Esophagus squamous epithelium (tissue), 5 donors: ENCODE measurements at regions not wholly inside any gene's neighbourhood (a gene's known extent, or its start where the extent isn't known, plus 50 kb on each side); places are given as distances from the start of the nearest gene placed in this dataset.
A peak's percentile ranks its signal among the peaks of the same experiment; 100 is the strongest.

Experiments
- DNase-seq: peaks from one replicate; lab custom pipeline; 2025; lab: John Stamatoyannopoulos, UW
- H3K27ac ChIP-seq, 4 donors: fragments of 200-600 bp; sonication (generic); one replicate each; pipeline ENCODE4 v1.5.1; 2016 to 2019; ENCODE audit warnings: mild to moderate bottlenecking in 1 of 4
- H3K27me3 ChIP-seq, 4 donors: fragments of 200-600 bp; sonication (generic); 1 replicate in 3 of 4; 2 replicates in 1 of 4; pipeline versions ENCODE4 v1.5.1 to v1.6.0; 2017 to 2021; ENCODE audit warnings: antibody characterized with exemption in 1 of 4
- H3K36me3 ChIP-seq, 3 donors: fragments of 200-600 bp; sonication (generic); one replicate each; pipeline ENCODE4 v1.5.1; 2016 to 2019
- H3K4me1 ChIP-seq, 3 donors: fragments of 200-600 bp; sonication (generic); one replicate each; pipeline ENCODE4 v1.5.1; 2017 to 2019
- H3K4me3 ChIP-seq, 4 donors: fragments of 200-600 bp; sonication (generic); 1 replicate in 3 of 4; 2 replicates in 1 of 4; pipeline ENCODE4 v1.5.1; 2016 to 2019; ENCODE audit warnings: mild to moderate bottlenecking in 2 of 4, moderate library complexity in 1 of 4
- H3K9me3 ChIP-seq, 3 donors: fragments of 200-600 bp; sonication (generic); one replicate each; pipeline ENCODE4 v1.5.1; 2016 to 2019
- CTCF ChIP-seq, 6 experiments: fragments of 450-650 bp in 4 of 6; fragments of 200-600 bp in 2 of 6; sonication (generic) in 2 of 6; IDR thresholded peaks; one replicate each; pipeline ENCODE4 v1.5.1; 2016 to 2019; ENCODE audit warnings: antibody characterized with exemption in 6 of 6, mild to moderate bottlenecking in 4 of 6, moderate library complexity in 4 of 6
- POLR2A ChIP-seq, 4 donors: fragments of 450-650 bp; IDR thresholded peaks; one replicate each; pipeline ENCODE4 v1.6.1; 2017; ENCODE audit warnings: antibody characterized with exemption in 4 of 4, mild to moderate bottlenecking in 4 of 4, moderate library complexity in 3 of 4
- WGBS, 2 donors: methylation state at CpG; one replicate each; pipeline ENCODE4 v1.1.5; 2018; 5-methylcytosine and 5-hydroxymethylcytosine counted together
- intact Hi-C: fragments of 100-400 bp; cut with DNase I; formaldehyde crosslinking; loops from one replicate; pipeline ENCODE4 v1.15.0; 2022
- donor health status: DM: yes; HTN: yes; CAD: no.

DNA sequence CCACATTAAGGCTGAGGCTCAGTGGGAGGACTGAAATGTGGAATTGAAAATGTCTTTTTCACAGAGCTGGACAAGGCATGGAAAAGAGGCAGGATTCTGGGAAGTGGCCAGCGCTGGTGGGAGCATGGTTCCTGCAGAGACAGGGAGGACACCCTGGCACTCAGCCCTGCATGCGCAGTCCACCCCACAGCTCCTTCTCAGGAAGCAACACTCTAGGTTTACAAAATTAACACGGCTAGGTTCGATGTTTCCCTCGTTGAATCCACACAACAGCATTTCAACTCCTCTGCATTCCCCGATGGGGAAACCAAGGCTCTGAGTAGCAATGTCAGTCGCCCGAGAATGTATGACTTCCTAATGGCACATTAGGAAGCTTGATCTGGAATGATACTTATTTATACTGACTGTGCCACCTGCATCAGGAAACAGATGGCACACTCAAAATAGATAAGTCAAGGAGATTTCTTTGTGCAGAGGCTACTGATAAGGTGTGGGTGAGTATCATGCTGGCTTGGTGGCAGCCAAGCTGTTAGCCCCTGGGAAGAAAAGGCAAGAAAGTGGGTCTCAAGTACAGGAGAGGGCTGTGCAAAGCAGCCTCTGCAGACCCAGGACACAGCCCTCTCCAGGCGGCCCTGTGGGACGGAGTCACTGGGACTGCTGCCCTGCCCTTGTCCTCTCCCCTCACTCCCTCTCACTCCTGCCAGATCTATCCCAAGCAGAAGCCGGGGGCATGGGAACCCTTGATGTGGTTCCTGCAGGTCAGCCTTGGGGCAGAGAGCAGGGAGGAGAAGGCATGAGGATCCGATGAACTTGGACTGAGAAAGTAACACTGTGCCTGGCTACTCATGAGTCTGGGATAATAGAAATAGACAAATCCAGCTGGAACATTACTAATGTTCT is 158.4 kb upstream of the FHL2 start:
- DNase-seq, result no peak
- no peak for TF ChIP-seq CTCF (IDR thresholded peaks at IDR 0.05)
- TF ChIP-seq POLR2A (IDR thresholded peaks at IDR 0.05), result no peak
- Histone ChIP-seq H3K9me3 (no peaks in the 10 kb centered on the region), H3K36me3 (no peaks in the 10 kb centered on the region), H3K27ac (peak overlapping the region in 1 of 4 donors; percentile 44), H3K4me1 (peaks cover 0 to 29% (median 19%) of the 10 kb centered on the region in 3 donors), H3K27me3 (no peaks in the 10 kb centered on the region), H3K4me3 (no peak overlapping the region)
- WGBS, 2 donors, result 43 to 53% methylated on average over 5 to 12 of the region's 12 CpGs
- intact Hi-C loops, result no loop called here

DNA sequence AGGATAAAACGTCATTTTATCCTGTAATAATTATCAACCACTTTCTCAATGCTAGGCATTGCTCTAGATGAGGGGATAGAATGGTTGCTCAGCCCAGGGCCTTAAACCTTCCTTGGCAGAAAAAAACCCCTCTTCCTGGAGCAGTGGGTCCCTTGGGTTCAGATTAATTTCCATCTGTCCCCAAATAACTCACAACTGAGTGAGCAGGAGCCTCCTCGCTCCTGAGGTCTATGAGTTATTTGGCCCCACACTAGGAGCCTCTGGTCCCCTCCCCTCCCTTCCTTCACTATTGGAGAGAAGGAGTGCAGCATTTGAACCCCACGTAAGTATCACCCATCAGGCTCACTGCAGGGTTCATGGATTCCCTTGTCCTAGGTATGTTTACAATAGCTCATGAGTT is 157.5 kb upstream of the FHL2 start:
- Histone ChIP-seq H3K27me3 (no peaks in the 10 kb centered on the region), H3K9me3 (no peaks in the 10 kb centered on the region), H3K36me3 (no peaks in the 10 kb centered on the region), H3K27ac (no peak overlapping the region), H3K4me3 (no peak overlapping the region), H3K4me1 (peaks cover 0 to 29% (median 19%) of the 10 kb centered on the region in 3 donors)
- TF ChIP-seq CTCF (IDR thresholded peaks at IDR 0.05) (no peak), POLR2A (IDR thresholded peaks at IDR 0.05) (no peak)
- no peak for DNase-seq
- WGBS, 2 donors, result 82 to 84% methylated on average over 2 to 3 of the region's 3 CpGs
- intact Hi-C loops, result no loop called here

DNA sequence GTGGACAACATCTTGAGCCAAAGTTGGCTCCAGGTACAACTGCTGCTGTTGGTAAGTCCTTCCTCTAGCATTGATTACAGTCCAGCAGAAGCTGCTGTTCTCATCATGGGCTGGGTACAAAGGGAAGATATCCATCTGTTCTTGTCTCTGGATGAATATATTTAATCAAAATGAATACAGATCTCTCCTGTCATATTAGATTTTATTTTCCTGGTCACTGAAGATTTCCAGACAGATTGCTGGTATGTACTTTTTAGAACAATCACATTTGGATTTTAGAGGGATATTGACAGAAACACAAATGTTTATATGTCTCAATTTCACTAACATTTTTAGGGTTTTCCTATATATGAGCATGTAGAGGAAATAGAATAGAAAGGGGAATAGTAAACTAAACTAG is 155.4 kb upstream of the FHL2 start:
- no peak for TF ChIP-seq POLR2A (IDR thresholded peaks at IDR 0.05)
- TF ChIP-seq CTCF (IDR thresholded peaks at IDR 0.05), result no peak
- intact Hi-C loops, result no loop called here

GRCh38 chr2:105553538-105554196 is 154.8 kb upstream of the FHL2 start:
- no peak overlapping the region for H3K27ac ChIP-seq
- H3K4me3 ChIP-seq, result no peak overlapping the region
- peaks cover 0 to 29% (median 19%) of the 10 kb centered on the region in 3 donors for H3K4me1 ChIP-seq
- 42 to 48% methylated on average over 9 of the region's 9 CpGs for WGBS, 2 donors
- H3K27me3 ChIP-seq, result no peaks in the 10 kb centered on the region
- no peaks in the 10 kb centered on the region for H3K9me3 ChIP-seq
- no peak for DNase-seq
- TF ChIP-seq CTCF (IDR thresholded peaks at IDR 0.05) (no peak), POLR2A (IDR thresholded peaks at IDR 0.05) (no peak)
- intact Hi-C loops, result no loop called here
- no peaks in the 10 kb centered on the region for H3K36me3 ChIP-seq

More for the DNA sequence above, 155.4 kb upstream of the FHL2 start:
- H3K27me3 ChIP-seq, result no peaks in the 10 kb centered on the region
- H3K4me3 ChIP-seq, result no peak overlapping the region
- H3K36me3 ChIP-seq, result no peaks in the 10 kb centered on the region
- H3K4me1 ChIP-seq, result peaks cover 0 to 29% (median 19%) of the 10 kb centered on the region in 3 donors
- no peak overlapping the region for H3K27ac ChIP-seq
- H3K9me3 ChIP-seq, result no peaks in the 10 kb centered on the region
- no peak for DNase-seq

- H3K27me3 ChIP-seq, result peaks cover 0 to 4% (median 0%) of the 10 kb centered on the region in 4 donors
- no peaks in the 10 kb centered on the region for H3K9me3 ChIP-seq
- no peak overlapping the region for H3K4me3 ChIP-seq
- TF ChIP-seq CTCF (IDR thresholded peaks at IDR 0.05) (no peak), POLR2A (IDR thresholded peaks at IDR 0.05) (no peak)
- no peak overlapping the region for H3K27ac ChIP-seq
- H3K36me3 ChIP-seq, result no peaks in the 10 kb centered on the region
- intact Hi-C loops, result no loop called here
- DNase-seq, result no peak
- 60 to 71% methylated on average over 4 of the region's 6 CpGs for WGBS, 2 donors
- peaks cover 0 to 10% (median 0%) of the 10 kb centered on the region in 3 donors for H3K4me1 ChIP-seq
Measured at GRCh38 chr2:105546628-105546974, 147.8 kb upstream of the FHL2 start.
